Progenitor cell of endocrine pancreas (in vitro differentiated cells): ENCODE measurements at regions not wholly inside any gene's neighbourhood (a gene's known extent, or its start where the extent isn't known, plus 50 kb on each side); places are given as distances from the start of the nearest gene placed in this dataset.

ENCODE experiments used
- DNase-seq: peaks from one replicate; pipeline ENCODE4 v3.0.0; 2021; ENCODE audit warnings: low spot score; ENCODE audit not compliant: unreplicated experiment
- H3K27ac Mint-ChIP-seq: 2 replicates; pipeline ENCODE4 v1.8.0; 2021; ENCODE audit warnings: mild to moderate bottlenecking, moderate library complexity, mixed read lengths
- H3K27me3 Mint-ChIP-seq: 2 replicates; pipeline ENCODE4 v1.8.0; 2021; ENCODE audit warnings: mixed read lengths
- H3K36me3 Mint-ChIP-seq: 2 replicates; pipeline ENCODE4 v1.8.0; 2022; ENCODE audit warnings: mixed read lengths; ENCODE audit not compliant: insufficient read depth
- H3K4me1 Mint-ChIP-seq: 2 replicates; pipeline ENCODE4 v1.8.0; 2021; ENCODE audit warnings: low read depth, mixed read lengths
- H3K4me3 Mint-ChIP-seq: 2 replicates; pipeline ENCODE4 v1.8.0; 2021; ENCODE audit warnings: low read depth, mild to moderate bottlenecking, moderate library complexity, mixed read lengths
- H3K9me3 Mint-ChIP-seq: 2 replicates; pipeline ENCODE4 v1.8.0; 2021; ENCODE audit warnings: low read depth, mixed read lengths
- CTCF ChIP-seq: fragments of 200-600 bp; sonication (generic); IDR thresholded peaks from one replicate; pipeline ENCODE4 v1.5.0; 2021; ENCODE audit warnings: antibody characterized with exemption, mild to moderate bottlenecking; ENCODE audit not compliant: unreplicated experiment

- Mint-ChIP-seq H3K27ac (no peak overlapping the region), H3K27me3 (no peaks in the 10 kb centered on the region), H3K36me3 (no peaks in the 10 kb centered on the region), H3K9me3 (no peaks in the 10 kb centered on the region), H3K4me3 (no peak overlapping the region), H3K4me1 (peaks cover 11% of the 10 kb centered on the region)
- TF ChIP-seq CTCF, result no peak
- no peak for DNase-seq
Observed at GRCh38 chr20:34181484-34181883, 59.7 kb upstream of the ASIP start.

GRCh38 chr20:34185766-34186620, 55.2 kb upstream of the ASIP start:
- Mint-ChIP-seq H3K9me3 (no peaks in the 10 kb centered on the region), H3K4me3 (no peak overlapping the region), H3K36me3 (no peaks in the 10 kb centered on the region), H3K27ac (no peak overlapping the region), H3K4me1 (peaks cover 13% of the 10 kb centered on the region), H3K27me3 (no peaks in the 10 kb centered on the region)
- no peak for TF ChIP-seq CTCF
- no peak for DNase-seq

GRCh38 chr20:34189572-34190163, 51.6 kb upstream of the ASIP start:
- no peak for DNase-seq
- H3K27ac Mint-ChIP-seq, result no peak overlapping the region
- peaks cover 20% of the 10 kb centered on the region for H3K4me1 Mint-ChIP-seq
- no peaks in the 10 kb centered on the region for H3K36me3 Mint-ChIP-seq
- no peak overlapping the region for H3K4me3 Mint-ChIP-seq
- no peaks in the 10 kb centered on the region for H3K9me3 Mint-ChIP-seq
- H3K27me3 Mint-ChIP-seq, result no peaks in the 10 kb centered on the region
- TF ChIP-seq CTCF, result no peak

GRCh38 chr20:34190262-34190661, 51.0 kb upstream of the ASIP start:
- no peaks in the 10 kb centered on the region for H3K27me3 Mint-ChIP-seq
- H3K4me1 Mint-ChIP-seq, result peaks cover 21% of the 10 kb centered on the region
- no peaks in the 10 kb centered on the region for H3K36me3 Mint-ChIP-seq
- no peak for TF ChIP-seq CTCF
- H3K9me3 Mint-ChIP-seq, result no peaks in the 10 kb centered on the region
- no peak for DNase-seq
- H3K27ac Mint-ChIP-seq, result no peak overlapping the region
- no peak overlapping the region for H3K4me3 Mint-ChIP-seq

- Mint-ChIP-seq H3K9me3 (no peaks in the 10 kb centered on the region), H3K27me3 (no peaks in the 10 kb centered on the region), H3K4me1 (peaks cover 21% of the 10 kb centered on the region), H3K4me3 (no peak overlapping the region), H3K27ac (no peak overlapping the region), H3K36me3 (no peaks in the 10 kb centered on the region)
- peak; percentile 95 for TF ChIP-seq CTCF
- DNase-seq, result peak; percentile 58
Observed at GRCh38 chr20:34190679-34191090, 50.5 kb upstream of the ASIP start.
